Sciatic nerve (tissue), 2 donors: ENCODE measurements at regions not wholly inside any gene's neighbourhood (a gene's known extent, or its start where the extent isn't known, plus 50 kb on each side); places are given as distances from the start of the nearest gene placed in this dataset.
"Not testable (repeated sequence)": the region's sequence is repeated elsewhere in the genome, so short reads cannot be mapped to it uniquely, and the experiment has no call there.

Experiments used
- ATAC-seq: fragments of 200-7000 bp; cut with Tn5 transposase; one replicate; pipeline ENCODE4 v1.9.1; 2020; ENCODE audit warnings: mild to moderate bottlenecking, moderate library complexity
- DNase-seq: peaks from one replicate; pipeline ENCODE4 v3.0.0-alpha.2; 2020; ENCODE audit warnings: low spot score
- intact Hi-C: fragments of 100-400 bp; cut with DNase I; formaldehyde crosslinking; loops from one replicate; pipeline ENCODE4 v1.14.2; 2022
- donor health status: DM: no; HTN: no; CAD: no.
- donor health status: DM: no; HTN: no; CAD: no.

DNA sequence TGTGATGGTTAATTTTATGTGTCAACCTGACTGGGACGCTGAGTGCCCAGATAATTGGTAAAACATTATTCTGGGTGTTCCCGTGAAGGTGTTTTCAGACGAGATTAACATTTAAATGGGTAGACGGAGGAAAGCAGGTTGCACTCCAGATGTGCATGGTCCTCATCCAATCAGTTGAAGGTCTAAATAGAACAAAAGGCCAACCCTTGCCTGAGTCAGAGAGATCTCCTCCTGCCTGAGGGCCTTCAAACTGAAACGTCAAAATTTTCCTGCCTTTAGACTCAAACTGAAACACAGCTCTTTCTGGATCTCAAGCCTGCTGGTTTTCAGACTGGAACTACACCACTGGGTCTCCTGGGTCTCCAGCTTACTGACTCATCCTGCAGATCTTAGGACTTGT lies 73.5 kb downstream of the NPIPA8 start:
- ATAC-seq, intact Hi-C loops, DNase-seq: not testable (repeated sequence)

GRCh38 chr16:18261848-18262247 lies 74.7 kb downstream of the NPIPA8 start:
- intact Hi-C loops, ATAC-seq, DNase-seq: not testable (repeated sequence)

DNA sequence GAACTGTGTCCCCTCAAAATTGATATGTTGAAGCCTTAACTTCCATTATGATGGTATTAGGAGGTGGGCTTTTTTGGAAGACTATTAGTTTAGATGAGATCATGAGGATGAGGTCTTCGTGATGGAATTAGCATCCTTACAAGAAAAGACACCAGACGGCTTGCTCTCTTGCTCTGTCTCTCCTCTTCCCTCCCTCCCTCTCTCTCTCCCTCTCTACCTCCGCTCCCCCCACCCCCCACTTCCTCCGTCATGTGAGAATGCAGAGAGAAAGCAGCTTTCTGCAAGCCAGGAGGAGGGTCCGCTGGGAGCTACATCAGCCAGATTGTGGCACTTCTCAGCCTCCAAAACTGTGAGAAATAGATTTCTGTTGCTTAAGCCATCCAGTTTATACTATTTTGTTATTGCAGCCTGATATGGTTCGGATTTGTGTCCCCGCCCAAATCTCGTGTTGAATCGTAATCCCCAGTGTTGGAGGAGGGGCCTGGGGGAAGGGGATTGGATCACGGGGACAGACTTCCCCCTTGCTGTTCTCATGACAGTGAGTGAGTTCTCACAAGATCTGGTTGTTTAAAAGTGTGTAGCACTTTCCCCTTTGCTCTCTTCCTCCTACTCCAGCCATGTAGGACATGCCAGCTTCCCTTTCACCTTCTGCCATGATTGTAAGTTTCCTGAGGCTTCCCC lies 76.9 kb downstream of the NPIPA8 start:
- intact Hi-C loops, DNase-seq, ATAC-seq: not testable (repeated sequence)

DNA sequence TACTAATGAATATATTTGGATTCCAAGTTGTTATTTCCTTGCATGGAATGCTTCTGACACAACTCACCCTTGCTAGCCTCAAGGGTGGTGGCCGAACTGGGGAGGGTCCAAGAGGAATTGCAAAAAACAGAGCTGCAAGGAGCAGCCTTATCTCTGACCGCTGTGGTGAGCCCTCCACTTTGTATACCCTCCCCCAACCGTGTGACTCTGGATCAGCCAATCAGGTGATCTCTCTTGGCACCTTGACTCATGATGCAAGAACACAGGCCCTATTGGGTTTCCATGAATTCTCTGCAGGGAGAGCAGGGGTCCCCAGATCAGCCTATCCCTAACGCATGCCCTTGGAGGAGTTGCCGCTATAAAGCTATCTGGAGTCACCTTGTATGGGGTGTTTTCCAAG lies 83.6 kb downstream of the NPIPA8 start:
- ATAC-seq, DNase-seq, intact Hi-C loops: not testable (repeated sequence)

- DNase-seq, ATAC-seq, intact Hi-C loops: not testable (repeated sequence)
Observed at GRCh38 chr16:18230505-18230904, 106.0 kb downstream of the NPIPA8 start.

DNA sequence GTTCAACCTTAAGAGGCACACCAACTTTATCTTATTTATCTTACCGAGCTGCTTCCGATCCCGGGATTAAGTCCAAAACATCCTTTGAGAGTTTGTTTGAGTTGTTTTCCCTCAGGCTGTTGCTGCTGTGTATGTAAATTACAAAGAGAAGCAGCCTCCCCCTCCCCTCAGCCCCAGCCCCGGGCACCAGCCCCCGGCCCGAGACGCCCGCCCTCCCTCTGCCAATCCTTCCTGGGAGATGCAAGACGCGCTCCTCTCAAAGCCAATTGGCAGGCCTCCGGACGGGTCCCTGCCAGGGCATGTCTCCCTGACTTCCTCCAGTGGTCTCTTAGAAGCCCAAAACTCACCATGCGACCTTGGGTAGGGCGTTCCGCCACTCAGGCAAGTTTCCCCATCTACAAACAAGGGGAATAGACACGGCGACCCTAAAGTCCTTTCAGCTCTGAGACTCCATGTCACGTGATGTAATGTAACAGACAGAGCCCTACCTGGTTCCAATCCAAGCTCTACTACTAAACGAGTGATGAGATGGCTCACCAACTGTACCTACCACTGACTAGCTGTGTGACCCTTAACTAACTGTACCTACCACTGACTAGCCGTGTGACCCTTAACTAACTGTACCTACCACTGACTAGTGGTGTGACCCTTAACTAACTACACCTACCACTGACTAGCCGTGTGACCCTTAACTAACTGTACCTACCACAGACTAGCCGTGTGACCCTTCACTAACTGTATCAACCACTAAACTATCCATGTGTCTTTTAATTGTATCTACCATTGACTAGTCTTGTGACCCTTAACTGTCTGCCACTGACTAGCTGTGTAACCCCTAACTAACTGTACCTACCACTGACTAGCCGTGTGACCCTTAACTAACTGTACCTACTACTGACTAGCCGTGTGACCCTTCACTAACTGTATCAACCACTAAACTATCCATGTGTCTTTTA lies 114.2 kb downstream of the NPIPA8 start:
- ATAC-seq, intact Hi-C loops: not testable (repeated sequence)

DNA sequence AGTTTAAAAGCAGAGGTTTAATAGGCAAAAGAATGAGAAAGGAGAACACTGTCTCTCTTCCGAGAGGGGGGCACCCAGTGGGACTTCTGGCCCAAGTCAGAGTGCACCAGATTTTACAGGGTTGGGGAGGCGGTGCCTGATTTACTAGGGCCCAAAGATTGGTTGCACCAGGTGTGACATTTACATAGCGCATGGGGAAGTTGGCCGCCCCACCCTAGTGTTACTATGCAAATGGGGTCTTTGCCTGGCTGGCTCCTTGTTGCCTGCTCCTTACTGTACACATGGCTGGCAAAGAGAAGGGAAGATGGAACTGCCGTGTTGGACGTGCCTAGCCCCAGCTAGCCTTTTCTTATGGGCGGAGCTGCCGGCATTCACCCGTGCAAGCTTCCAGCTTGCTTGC lies 118.8 kb downstream of the NPIPA8 start:
- intact Hi-C loops, DNase-seq, ATAC-seq: not testable (repeated sequence)

More for the DNA sequence above, 114.2 kb downstream of the NPIPA8 start:
- not testable (repeated sequence) for DNase-seq

GRCh38 chr16:18216814-18217213 lies 119.7 kb downstream of the NPIPA8 start:
- DNase-seq, intact Hi-C loops, ATAC-seq: not testable (repeated sequence)

GRCh38 chr16:18213810-18214209 lies 122.7 kb downstream of the NPIPA8 start:
- intact Hi-C loops, DNase-seq, ATAC-seq: not testable (repeated sequence)

DNA sequence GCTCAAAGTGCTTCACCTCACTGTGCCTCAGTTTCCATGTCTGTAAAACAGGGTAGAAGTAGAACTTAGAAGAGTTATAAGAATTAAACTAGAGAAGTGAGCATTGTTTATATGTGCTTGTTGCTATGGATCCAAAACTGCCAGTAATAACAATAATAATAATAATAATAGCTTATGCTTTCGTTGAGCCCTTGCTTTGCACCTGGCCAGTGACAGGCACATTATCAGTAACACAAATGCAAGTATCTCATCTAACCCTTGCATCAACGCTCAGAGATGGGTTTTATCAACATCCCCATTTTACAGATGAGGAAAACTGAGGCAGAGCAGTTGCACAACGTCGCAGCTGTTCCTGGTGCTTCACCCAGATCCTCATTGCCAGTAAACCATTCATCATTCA lies 125.0 kb downstream of the NPIPA8 start:
- intact Hi-C loops, ATAC-seq, DNase-seq: not testable (repeated sequence)

- DNase-seq, intact Hi-C loops, ATAC-seq: not testable (repeated sequence)
Observed at GRCh38 chr16:18204786-18205185, 131.8 kb downstream of the NPIPA8 start.

GRCh38 chr16:18204309-18204708 lies 132.2 kb downstream of the NPIPA8 start:
- intact Hi-C loops, ATAC-seq: not testable (repeated sequence)

DNA sequence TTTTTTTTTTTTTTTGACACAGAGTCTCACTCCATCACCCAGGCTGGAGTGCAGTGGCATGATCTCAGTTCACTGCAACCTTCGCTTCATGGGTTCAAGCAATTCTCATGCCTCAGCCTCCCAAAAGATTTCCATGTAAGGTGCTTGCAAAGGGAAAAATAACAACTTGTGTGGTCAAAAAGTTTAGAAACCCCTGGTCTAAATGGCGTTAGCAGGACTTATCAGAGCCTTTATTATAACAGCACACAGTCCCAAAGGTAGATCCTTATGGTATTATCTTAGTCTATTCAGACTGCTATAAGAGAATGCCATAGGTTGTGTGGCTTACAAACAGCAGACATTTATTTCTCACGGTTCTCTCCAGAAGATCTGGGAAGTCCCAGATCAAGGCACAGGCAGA lies 135.0 kb downstream of the NPIPA8 start:
- ATAC-seq, DNase-seq, intact Hi-C loops: not testable (repeated sequence)

More at GRCh38 chr16:18204309-18204708, 132.2 kb downstream of the NPIPA8 start:
- DNase-seq = not testable (repeated sequence)

GRCh38 chr16:18192389-18192788 lies 144.1 kb downstream of the NPIPA8 start:
- intact Hi-C loops = not testable (repeated sequence)

DNA sequence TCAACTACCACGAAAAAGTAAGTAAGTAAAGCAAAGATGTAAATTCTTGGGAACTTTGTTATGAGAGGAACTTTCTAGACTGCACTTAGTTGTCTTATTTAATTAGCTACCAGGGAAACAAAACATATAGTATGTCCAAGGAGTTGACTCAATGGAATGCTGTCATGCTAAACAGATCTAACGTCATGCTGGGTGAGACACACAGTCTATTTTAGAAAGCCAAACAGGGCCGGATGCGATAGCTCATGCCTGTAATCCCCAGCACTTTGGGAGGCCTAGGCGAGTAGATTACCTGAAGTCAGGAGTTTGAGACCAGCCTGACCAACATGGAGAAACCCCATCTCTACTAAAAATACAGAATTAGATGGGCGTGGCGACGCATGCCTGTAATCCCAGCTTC lies 146.4 kb downstream of the NPIPA8 start:
- DNase-seq, ATAC-seq, intact Hi-C loops: not testable (repeated sequence)

More at GRCh38 chr16:18192389-18192788, 144.1 kb downstream of the NPIPA8 start:
- DNase-seq, ATAC-seq: not testable (repeated sequence)

GRCh38 chr16:18184755-18185154 lies 151.8 kb downstream of the NPIPA8 start:
- DNase-seq, ATAC-seq, intact Hi-C loops: not testable (repeated sequence)

DNA sequence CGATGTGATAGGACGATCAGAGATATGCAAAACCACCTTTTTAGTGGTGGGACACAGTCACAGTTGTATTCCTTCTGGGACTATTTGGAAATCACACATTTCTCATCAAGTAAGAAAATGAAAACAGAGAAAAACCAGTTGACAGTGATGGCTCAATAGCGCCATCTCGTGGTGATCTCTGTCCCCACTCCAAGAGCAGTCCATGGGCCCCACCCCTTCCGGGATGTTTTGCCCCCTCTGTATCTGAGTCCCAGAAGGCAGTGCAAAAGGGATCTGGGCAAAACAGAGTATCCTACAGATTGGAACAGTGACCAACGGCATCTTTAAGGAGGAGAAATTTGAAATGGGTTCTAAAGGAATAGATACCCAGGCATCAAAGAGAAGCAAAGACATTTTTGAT lies 155.5 kb downstream of the NPIPA8 start:
- ATAC-seq, DNase-seq, intact Hi-C loops: not testable (repeated sequence)

DNA sequence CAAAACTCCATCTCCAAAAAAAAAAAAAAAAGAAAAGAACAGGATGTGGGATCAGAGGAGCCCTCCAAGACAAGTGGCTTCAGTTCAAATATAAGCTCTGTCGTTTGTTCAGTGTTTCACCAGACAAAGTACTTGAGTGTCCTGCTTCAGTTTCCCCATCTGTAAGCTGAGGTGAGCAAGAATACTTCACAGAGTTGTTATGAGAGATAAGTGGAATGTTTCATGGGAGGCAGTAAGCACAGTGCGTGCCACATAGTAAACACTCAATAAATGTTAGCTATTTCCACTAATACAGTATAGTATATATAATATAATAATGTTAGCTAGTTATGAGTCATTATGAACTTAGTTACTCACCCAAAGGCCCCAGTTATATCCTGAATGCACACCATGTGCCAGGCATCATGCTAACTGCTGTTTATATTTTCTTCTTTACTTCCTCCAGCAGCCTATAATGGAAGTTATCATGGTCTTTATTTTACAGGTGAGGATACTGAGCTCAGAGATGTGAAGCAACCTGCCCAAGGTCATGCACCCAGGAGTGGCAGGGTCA lies 162.5 kb downstream of the NPIPA8 start:
- intact Hi-C loops, DNase-seq, ATAC-seq: not testable (repeated sequence)

DNA sequence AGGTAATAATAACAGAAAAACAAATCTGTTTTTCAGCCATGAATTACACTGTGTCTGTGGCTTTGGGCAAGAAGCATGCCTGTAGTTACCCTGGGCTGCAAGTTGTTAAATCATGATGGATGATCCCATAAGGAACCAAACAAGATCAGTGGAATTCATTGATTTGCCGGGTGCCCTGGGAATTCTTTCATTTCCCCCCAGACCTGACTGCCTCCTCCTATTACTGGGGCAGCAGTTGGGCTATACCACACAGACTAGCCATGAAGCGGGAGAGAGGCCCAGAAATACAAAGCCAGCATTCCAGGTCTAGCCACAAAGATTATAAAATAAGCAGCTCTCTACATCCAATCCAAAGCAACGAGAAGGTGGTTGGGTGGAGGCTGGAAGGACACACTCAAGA lies 174.2 kb downstream of the NPIPA8 start:
- ATAC-seq = not testable (repeated sequence)

More for the DNA sequence above, 174.2 kb downstream of the NPIPA8 start:
- DNase-seq, intact Hi-C loops: not testable (repeated sequence)
